Peyer's patch (tissue), 4 donors: ENCODE measurements at regions not wholly inside any gene's neighbourhood (a gene's known extent, or its start where the extent isn't known, plus 50 kb on each side); places are given as distances from the start of the nearest gene placed in this dataset.
"Not testable (repeated sequence)": the region's sequence is repeated elsewhere in the genome, so short reads cannot be mapped to it uniquely, and the experiment has no call there.

Experiments
- DNase-seq, 3 donors: peaks; one replicate each; pipeline ENCODE4 v3.0.0-alpha.2; 2017 to 2019
- H3K27ac ChIP-seq, 4 donors: fragments of 200-600 bp; sonication (generic); one replicate each; pipeline ENCODE4 v1.5.1; 2016 to 2019
- H3K27me3 ChIP-seq, 2 donors: fragments of 200-600 bp; sonication (generic); one replicate each; pipeline ENCODE4 v1.5.1; 2019
- H3K36me3 ChIP-seq, 3 donors: fragments of 200-600 bp; sonication (generic); one replicate each; pipeline ENCODE4 v1.5.1; 2016 to 2019
- H3K4me1 ChIP-seq, 4 donors: fragments of 200-600 bp; sonication (generic); one replicate each; pipeline ENCODE4 v1.5.1; 2016 to 2019
- H3K4me3 ChIP-seq, 4 donors: fragments of 200-600 bp; sonication (generic); 1 replicate in 3 of 4; 2 replicates in 1 of 4; pipeline ENCODE4 v1.5.1; 2016 to 2019; ENCODE audit warnings: mild to moderate bottlenecking in 1 of 4
- H3K9me3 ChIP-seq, 4 donors: fragments of 200-600 bp; sonication (generic); one replicate each; pipeline ENCODE4 v1.5.1; 2016 to 2019; ENCODE audit warnings: mild to moderate bottlenecking in 1 of 4
- POLR2A ChIP-seq, 2 donors: fragments of 450-650 bp; IDR thresholded peaks; one replicate each; pipeline ENCODE4 v1.5.1; 2017; ENCODE audit warnings: antibody characterized with exemption in 2 of 2, mild to moderate bottlenecking in 2 of 2, moderate library complexity in 2 of 2
- TF ChIP-seq, protein P1 (sequence below), 6 experiments: fragments of 450-650 bp in 4 of 6; fragments of 200-600 bp in 2 of 6; sonication (generic) in 1 of 6; IDR thresholded peaks; one replicate each; pipeline ENCODE4 v1.5.1; 2017 to 2019; ENCODE audit warnings: antibody characterized with exemption in 6 of 6, mild to moderate bottlenecking in 3 of 6, moderate library complexity in 1 of 6

DNA sequence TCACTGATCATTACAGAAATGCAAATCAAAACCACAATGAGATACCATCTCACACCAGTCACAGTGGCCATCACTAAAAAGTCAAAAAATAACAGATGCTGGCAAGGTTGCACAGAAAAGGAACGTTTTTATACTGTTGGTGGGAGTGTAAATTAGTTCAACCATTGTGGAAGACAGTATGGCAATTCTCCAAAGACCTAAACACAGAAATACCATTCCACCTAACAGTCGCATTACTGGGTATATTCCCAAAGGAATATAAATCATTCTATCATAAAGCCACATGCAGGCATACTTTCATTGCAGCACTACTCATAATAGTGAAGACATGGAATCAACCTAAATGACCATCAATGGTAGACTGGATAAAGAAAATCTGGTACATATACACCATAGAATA lies 83.2 kb upstream of the ARID5B start:
- not testable (repeated sequence) for H3K4me3 ChIP-seq, H3K9me3 ChIP-seq

GRCh38 chr10:61819208-61819607 lies 82.3 kb upstream of the ARID5B start:
- H3K27me3 ChIP-seq: no peaks in the 10 kb centered on the region
- no peaks in the 10 kb centered on the region for H3K4me1 ChIP-seq
- no peak overlapping the region for H3K4me3 ChIP-seq
- no peak for DNase-seq
- no peak overlapping the region for H3K27ac ChIP-seq
- no peaks in the 10 kb centered on the region for H3K9me3 ChIP-seq
- TF ChIP-seq, protein P1, sequence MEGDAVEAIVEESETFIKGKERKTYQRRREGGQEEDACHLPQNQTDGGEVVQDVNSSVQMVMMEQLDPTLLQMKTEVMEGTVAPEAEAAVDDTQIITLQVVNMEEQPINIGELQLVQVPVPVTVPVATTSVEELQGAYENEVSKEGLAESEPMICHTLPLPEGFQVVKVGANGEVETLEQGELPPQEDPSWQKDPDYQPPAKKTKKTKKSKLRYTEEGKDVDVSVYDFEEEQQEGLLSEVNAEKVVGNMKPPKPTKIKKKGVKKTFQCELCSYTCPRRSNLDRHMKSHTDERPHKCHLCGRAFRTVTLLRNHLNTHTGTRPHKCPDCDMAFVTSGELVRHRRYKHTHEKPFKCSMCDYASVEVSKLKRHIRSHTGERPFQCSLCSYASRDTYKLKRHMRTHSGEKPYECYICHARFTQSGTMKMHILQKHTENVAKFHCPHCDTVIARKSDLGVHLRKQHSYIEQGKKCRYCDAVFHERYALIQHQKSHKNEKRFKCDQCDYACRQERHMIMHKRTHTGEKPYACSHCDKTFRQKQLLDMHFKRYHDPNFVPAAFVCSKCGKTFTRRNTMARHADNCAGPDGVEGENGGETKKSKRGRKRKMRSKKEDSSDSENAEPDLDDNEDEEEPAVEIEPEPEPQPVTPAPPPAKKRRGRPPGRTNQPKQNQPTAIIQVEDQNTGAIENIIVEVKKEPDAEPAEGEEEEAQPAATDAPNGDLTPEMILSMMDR (IDR thresholded peaks at IDR 0.05): no peak
- no peak for TF ChIP-seq POLR2A (IDR thresholded peaks at IDR 0.05)
- H3K36me3 ChIP-seq: no peaks in the 10 kb centered on the region

More for the DNA sequence above, 83.2 kb upstream of the ARID5B start:
- not testable (repeated sequence) for DNase-seq, H3K36me3 ChIP-seq, H3K27ac ChIP-seq, H3K27me3 ChIP-seq, H3K4me1 ChIP-seq

- no peak for TF ChIP-seq POLR2A (IDR thresholded peaks at IDR 0.05)
- TF ChIP-seq, protein P1 (IDR thresholded peaks at IDR 0.05): no peak
- Histone ChIP-seq H3K9me3 (no peaks in the 10 kb centered on the region), H3K4me1 (no peaks in the 10 kb centered on the region), H3K36me3 (no peaks in the 10 kb centered on the region), H3K4me3 (no peak overlapping the region), H3K27me3 (no peaks in the 10 kb centered on the region), H3K27ac (no peak overlapping the region)
- DNase-seq: no peak
Observed at GRCh38 chr10:61821153-61821552, 80.3 kb upstream of the ARID5B start.

- Histone ChIP-seq H3K36me3 (no peaks in the 10 kb centered on the region), H3K27me3 (no peaks in the 10 kb centered on the region), H3K27ac (no peak overlapping the region), H3K4me1 (no peaks in the 10 kb centered on the region), H3K9me3 (no peaks in the 10 kb centered on the region), H3K4me3 (no peak overlapping the region)
- TF ChIP-seq, protein P1 (IDR thresholded peaks at IDR 0.05): no peak
- no peak for TF ChIP-seq POLR2A (IDR thresholded peaks at IDR 0.05)
- DNase-seq: no peak
Observed at GRCh38 chr10:61821693-61822092, 79.8 kb upstream of the ARID5B start.

DNA sequence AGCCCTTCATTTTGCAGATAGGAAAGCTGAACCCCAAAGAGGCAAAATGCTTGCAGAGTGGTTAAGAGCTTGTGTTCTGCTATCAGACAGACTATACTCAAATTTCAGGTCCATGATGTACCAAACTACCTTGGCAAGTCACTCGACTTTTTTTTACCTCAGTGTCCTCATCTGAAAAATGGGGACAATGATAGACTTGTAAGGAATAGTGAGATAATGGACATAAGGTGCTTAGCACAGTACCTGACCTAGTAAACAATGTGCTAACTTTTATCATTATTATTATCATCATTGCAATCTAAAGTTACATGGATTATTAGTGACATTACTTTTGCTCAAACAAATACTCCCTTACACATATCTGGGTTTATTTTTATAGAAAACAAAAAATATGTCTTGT lies 79.4 kb upstream of the ARID5B start:
- Histone ChIP-seq H3K4me3 (no peak overlapping the region), H3K4me1 (no peaks in the 10 kb centered on the region), H3K9me3 (no peaks in the 10 kb centered on the region), H3K36me3 (no peaks in the 10 kb centered on the region), H3K27me3 (no peaks in the 10 kb centered on the region), H3K27ac (no peak overlapping the region)
- no peak for DNase-seq
- no peak for TF ChIP-seq POLR2A (IDR thresholded peaks at IDR 0.05)
- TF ChIP-seq, protein P1 (IDR thresholded peaks at IDR 0.05): no peak

DNA sequence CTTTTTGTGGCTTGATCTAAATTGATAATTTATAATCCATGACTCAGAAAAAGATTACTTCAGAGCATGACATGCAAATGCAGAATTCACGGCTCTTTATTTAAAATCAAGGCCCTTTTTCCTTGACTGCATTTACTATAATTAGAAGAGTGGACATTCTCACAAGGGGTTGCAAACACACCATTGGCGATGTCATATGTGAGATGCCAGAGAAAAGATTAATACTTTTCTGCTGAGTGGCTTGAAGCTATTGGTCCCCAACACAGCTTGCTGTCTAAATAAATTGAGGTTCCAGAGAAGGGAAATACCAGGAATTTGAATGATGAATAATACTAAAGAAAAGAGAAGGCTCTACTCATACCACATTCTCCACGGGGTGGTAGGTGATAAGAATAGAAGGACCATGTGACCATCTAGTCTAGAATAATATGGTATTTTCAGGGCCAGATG lies 78.7 kb upstream of the ARID5B start:
- no peaks in the 10 kb centered on the region for H3K9me3 ChIP-seq
- no peaks in the 10 kb centered on the region for H3K4me1 ChIP-seq
- no peak for DNase-seq
- no peak overlapping the region for H3K27ac ChIP-seq
- H3K27me3 ChIP-seq: no peaks in the 10 kb centered on the region
- TF ChIP-seq, protein P1 (IDR thresholded peaks at IDR 0.05): no peak
- H3K36me3 ChIP-seq: no peaks in the 10 kb centered on the region
- no peak overlapping the region for H3K4me3 ChIP-seq
